ENCODE measurements at regions not wholly inside any gene's neighbourhood (a gene's known extent, or its start where the extent isn't known, plus 50 kb on each side); places are given as distances from the start of the nearest gene placed in this dataset.

GRCh38 chr11:131311776-131312514, 58.5 kb upstream of the NTM start:
- ChIA-PET POLR2A (no interaction called here), CTCF (no interaction called here)
- Histone ChIP-seq H3K27ac (ENCODE audit: extremely low read depth, low read depth, low read length) (no peak overlapping the region), H3K4me1 (ENCODE audit: control insufficient read depth, insufficient read depth, low read length) (peaks cover 4% of the 10 kb centered on the region; the same call in 1 of the 2 replicates), H3K9me3 (ENCODE audit: control insufficient read depth, insufficient read depth, low read depth, low read length) (no peaks in the 10 kb centered on the region), H3K36me3 (ENCODE audit: control insufficient read depth in 2 of 2, insufficient read depth in 1 of 2, low read length in 2 of 2) (no peaks in the 10 kb centered on the region), H3K4me3 (ENCODE audit: low read depth, low read length) (no peak overlapping the region)
- no peak for TF ChIP-seq ZNF132 (tag by site-specific recombination; IDR thresholded peaks at IDR 0.05; ENCODE audit: borderline replicate concordance)
- no peak for TF ChIP-seq ZBTB6 (tag by site-specific recombination; IDR thresholded peaks at IDR 0.05)
- no peak for TF ChIP-seq SCRT2 (tag by site-specific recombination; IDR thresholded peaks at IDR 0.05)
- no peak for TF ChIP-seq ZXDB (tag by site-specific recombination; IDR thresholded peaks at IDR 0.05)
- TF ChIP-seq WT1 (tag by site-specific recombination; IDR thresholded peaks at IDR 0.05) = 0 out of 2 replicates have a peak, but pooled peaks have one; percentile 19
- TF ChIP-seq ZNF18 (tag by site-specific recombination; IDR thresholded peaks at IDR 0.05) = no peak
- no peak for TF ChIP-seq ZNF585B (tag by site-specific recombination; IDR thresholded peaks at IDR 0.05)

All from HEK293 (cell line).